ENCODE measurements at regions not wholly inside any gene's neighbourhood (a gene's known extent, or its start where the extent isn't known, plus 50 kb on each side); places are given as distances from the start of the nearest gene placed in this dataset.
A peak's percentile ranks its signal among the peaks of the same experiment; 100 is the strongest.
"Not testable (repeated sequence)": the region's sequence is repeated elsewhere in the genome, so short reads cannot be mapped to it uniquely, and the experiment has no call there.

GRCh38 chr14:105581551-105582341 is 55.4 kb downstream of the TMEM121 start:
- intact Hi-C loops (cut with micrococcal nuclease) = loop anchor here (2.0 kb wide), 1 partner anchor 119 kb away; no protein-coding TSS in a partner anchor

GRCh38 chr14:105582639-105583038 is 56.3 kb downstream of the TMEM121 start:
- no peaks in the 10 kb centered on the region for H3K4me1 Mint-ChIP-seq

More at GRCh38 chr14:105581551-105582341, 55.4 kb downstream of the TMEM121 start:
- H3K9me3 ChIP-seq (ENCODE audit: control insufficient read depth, insufficient read depth, low read length) = no peaks in the 10 kb centered on the region
- WGBS (ENCODE audit: insufficient coverage) = 71% methylated on average over 15 of the region's 15 CpGs
- Mint-ChIP-seq H3K4me3 (no peak overlapping the region), H3K27me3 (ENCODE audit: low read depth in 2 of 2) (no peaks in the 10 kb centered on the region), H3K36me3 (no peaks in the 10 kb centered on the region), H3K4me1 (no peaks in the 10 kb centered on the region), H3K27ac (no peak overlapping the region), H3K9me3 (no peaks in the 10 kb centered on the region)
- DNase-seq (peak in 1 of 2 donors; percentile 6), ATAC-seq (no peak)
- H3K27ac ChIP-seq (ENCODE audit: low read length) = peak overlapping the region; percentile 45
- no peak overlapping the region for H3K4me3 ChIP-seq (ENCODE audit: low read length)
- H3K36me3 ChIP-seq (ENCODE audit: control insufficient read depth, insufficient read depth, low read length) = no peaks in the 10 kb centered on the region
- TF ChIP-seq, protein P1, sequence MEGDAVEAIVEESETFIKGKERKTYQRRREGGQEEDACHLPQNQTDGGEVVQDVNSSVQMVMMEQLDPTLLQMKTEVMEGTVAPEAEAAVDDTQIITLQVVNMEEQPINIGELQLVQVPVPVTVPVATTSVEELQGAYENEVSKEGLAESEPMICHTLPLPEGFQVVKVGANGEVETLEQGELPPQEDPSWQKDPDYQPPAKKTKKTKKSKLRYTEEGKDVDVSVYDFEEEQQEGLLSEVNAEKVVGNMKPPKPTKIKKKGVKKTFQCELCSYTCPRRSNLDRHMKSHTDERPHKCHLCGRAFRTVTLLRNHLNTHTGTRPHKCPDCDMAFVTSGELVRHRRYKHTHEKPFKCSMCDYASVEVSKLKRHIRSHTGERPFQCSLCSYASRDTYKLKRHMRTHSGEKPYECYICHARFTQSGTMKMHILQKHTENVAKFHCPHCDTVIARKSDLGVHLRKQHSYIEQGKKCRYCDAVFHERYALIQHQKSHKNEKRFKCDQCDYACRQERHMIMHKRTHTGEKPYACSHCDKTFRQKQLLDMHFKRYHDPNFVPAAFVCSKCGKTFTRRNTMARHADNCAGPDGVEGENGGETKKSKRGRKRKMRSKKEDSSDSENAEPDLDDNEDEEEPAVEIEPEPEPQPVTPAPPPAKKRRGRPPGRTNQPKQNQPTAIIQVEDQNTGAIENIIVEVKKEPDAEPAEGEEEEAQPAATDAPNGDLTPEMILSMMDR (IDR thresholded peaks at IDR 0.05) = no peak
- H3K4me1 ChIP-seq (ENCODE audit: control insufficient read depth, insufficient read depth, low read length) = peaks cover 25% of the 10 kb centered on the region
- no peaks in the 10 kb centered on the region for H3K27me3 ChIP-seq (ENCODE audit: control insufficient read depth, insufficient read depth, low read length)

GRCh38 chr14:105583914-105584313 is 57.5 kb downstream of the TMEM121 start:
- not testable (repeated sequence) for H3K4me3 Mint-ChIP-seq; H3K27ac ChIP-seq (ENCODE audit: low read length); H3K27me3 Mint-ChIP-seq (ENCODE audit: low read depth in 2 of 2); H3K36me3 Mint-ChIP-seq; H3K9me3 ChIP-seq (ENCODE audit: control insufficient read depth, insufficient read depth, low read length); H3K27ac Mint-ChIP-seq; H3K36me3 ChIP-seq (ENCODE audit: control insufficient read depth, insufficient read depth, low read length); DNase-seq; ATAC-seq; H3K4me3 ChIP-seq (ENCODE audit: low read length); H3K4me1 Mint-ChIP-seq; H3K9me3 Mint-ChIP-seq; H3K27me3 ChIP-seq (ENCODE audit: control insufficient read depth, insufficient read depth, low read length)
- 98% methylated on average over 6 of the region's 13 CpGs for WGBS (ENCODE audit: insufficient coverage)
- intact Hi-C loops (cut with micrococcal nuclease) = loop anchor here (2.0 kb wide), 1 partner anchor 117 kb away; no protein-coding TSS in a partner anchor
- H3K4me1 ChIP-seq (ENCODE audit: control insufficient read depth, insufficient read depth, low read length) = peaks cover 24% of the 10 kb centered on the region

More at GRCh38 chr14:105582639-105583038, 56.3 kb downstream of the TMEM121 start:
- peak overlapping the region in 1 of 2 donors; percentile 21 for H3K27ac Mint-ChIP-seq
- DNase-seq (peak; percentile 7 to 32), ATAC-seq (peak in 1 of 3 donors; percentile 39)
- no peaks in the 10 kb centered on the region for H3K27me3 Mint-ChIP-seq (ENCODE audit: low read depth in 2 of 2)
- TF ChIP-seq, protein P1 (IDR thresholded peaks at IDR 0.05) = no peak
- no peak overlapping the region for H3K4me3 Mint-ChIP-seq
- H3K9me3 Mint-ChIP-seq = no peaks in the 10 kb centered on the region
- Histone ChIP-seq H3K27ac (ENCODE audit: low read length) (peak overlapping the region; percentile 58), H3K36me3 (ENCODE audit: control insufficient read depth, insufficient read depth, low read length) (no peaks in the 10 kb centered on the region), H3K4me1 (ENCODE audit: control insufficient read depth, insufficient read depth, low read length) (peaks cover 20% of the 10 kb centered on the region), H3K27me3 (ENCODE audit: control insufficient read depth, insufficient read depth, low read length) (no peaks in the 10 kb centered on the region), H3K4me3 (ENCODE audit: low read length) (no peak overlapping the region), H3K9me3 (ENCODE audit: control insufficient read depth, insufficient read depth, low read length) (no peaks in the 10 kb centered on the region)
- H3K36me3 Mint-ChIP-seq = no peaks in the 10 kb centered on the region
- WGBS (ENCODE audit: insufficient coverage) = 62% methylated on average over 4 of the region's 4 CpGs
- intact Hi-C loops (cut with micrococcal nuclease) = loop anchor here (2.0 kb wide), 1 partner anchor 118 kb away; no protein-coding TSS in a partner anchor

- H3K36me3 ChIP-seq (ENCODE audit: control insufficient read depth, insufficient read depth, low read length); H3K4me1 Mint-ChIP-seq; H3K27ac Mint-ChIP-seq; H3K9me3 ChIP-seq (ENCODE audit: control insufficient read depth, insufficient read depth, low read length); H3K4me3 ChIP-seq (ENCODE audit: low read length); H3K36me3 Mint-ChIP-seq; H3K27me3 ChIP-seq (ENCODE audit: control insufficient read depth, insufficient read depth, low read length); ATAC-seq; intact Hi-C loops (cut with micrococcal nuclease); H3K27me3 Mint-ChIP-seq (ENCODE audit: low read depth in 2 of 2); H3K9me3 Mint-ChIP-seq; DNase-seq: not testable (repeated sequence)
- WGBS (ENCODE audit: insufficient coverage) = 91% methylated on average over 2 of the region's 2 CpGs
- peak overlapping the region; percentile 38 for H3K27ac ChIP-seq (ENCODE audit: low read length)
- H3K4me1 ChIP-seq (ENCODE audit: control insufficient read depth, insufficient read depth, low read length) = peaks cover 28% of the 10 kb centered on the region
- peak overlapping the region; percentile 25 for H3K4me3 Mint-ChIP-seq
These were observed 58.9 kb downstream of the TMEM121 start for GRCh38 chr14:105585290-105585689.

DNA sequence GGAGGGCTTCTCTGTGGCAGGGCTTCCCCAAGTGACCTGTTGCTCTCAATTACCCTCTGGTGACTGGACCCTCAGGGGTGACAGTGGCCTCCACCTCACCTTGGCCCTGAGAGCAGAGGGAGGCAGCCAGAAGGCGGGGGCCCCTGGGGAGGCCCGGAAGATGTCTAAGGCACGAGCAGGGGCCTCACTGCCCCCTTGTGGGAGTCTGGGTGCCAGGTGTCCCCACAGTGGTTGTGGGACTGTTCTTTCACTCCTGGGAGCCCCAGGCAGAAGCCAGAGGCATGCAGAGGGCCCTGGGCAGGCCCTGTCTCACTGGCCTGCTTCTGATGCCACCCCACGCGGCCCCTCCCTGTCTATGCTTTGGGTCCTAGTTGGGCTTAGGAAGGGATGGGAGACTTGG is 59.3 kb downstream of the TMEM121 start:
- H3K4me1 ChIP-seq (ENCODE audit: control insufficient read depth, insufficient read depth, low read length) = peaks cover 28% of the 10 kb centered on the region
- H3K4me1 Mint-ChIP-seq; ATAC-seq; H3K36me3 Mint-ChIP-seq; H3K4me3 ChIP-seq (ENCODE audit: low read length); H3K27me3 Mint-ChIP-seq (ENCODE audit: low read depth in 2 of 2); H3K9me3 Mint-ChIP-seq; H3K36me3 ChIP-seq (ENCODE audit: control insufficient read depth, insufficient read depth, low read length); H3K9me3 ChIP-seq (ENCODE audit: control insufficient read depth, insufficient read depth, low read length); intact Hi-C loops (cut with micrococcal nuclease); H3K4me3 Mint-ChIP-seq; H3K27me3 ChIP-seq (ENCODE audit: control insufficient read depth, insufficient read depth, low read length); DNase-seq; H3K27ac Mint-ChIP-seq: not testable (repeated sequence)
- 50% methylated on average over 3 of the region's 5 CpGs for whole genome bisulfite sequencing (ENCODE audit: insufficient coverage)
- peak overlapping the region; percentile 38 for H3K27ac ChIP-seq (ENCODE audit: low read length)

- H3K27me3 ChIP-seq (ENCODE audit: control insufficient read depth, insufficient read depth, low read length); intact Hi-C loops (cut with micrococcal nuclease); H3K36me3 Mint-ChIP-seq; DNase-seq; H3K27ac Mint-ChIP-seq; H3K4me3 Mint-ChIP-seq; H3K27me3 Mint-ChIP-seq (ENCODE audit: low read depth in 2 of 2); ATAC-seq; H3K9me3 Mint-ChIP-seq; H3K9me3 ChIP-seq (ENCODE audit: control insufficient read depth, insufficient read depth, low read length); H3K36me3 ChIP-seq (ENCODE audit: control insufficient read depth, insufficient read depth, low read length); H3K4me1 Mint-ChIP-seq; H3K4me3 ChIP-seq (ENCODE audit: low read length): not testable (repeated sequence)
- peak overlapping the region; percentile 42 for H3K27ac ChIP-seq (ENCODE audit: low read length)
- H3K4me1 ChIP-seq (ENCODE audit: control insufficient read depth, insufficient read depth, low read length) = peaks cover 28% of the 10 kb centered on the region
- WGBS (ENCODE audit: insufficient coverage) = 24% methylated on average over 3 of the region's 16 CpGs
These were observed 59.9 kb downstream of the TMEM121 start for GRCh38 chr14:105586144-105586872.

Data from natural killer cell (primary cell).